K562 (cell line): ENCODE measurements at regions not wholly inside any gene's neighbourhood (a gene's known extent, or its start where the extent isn't known, plus 50 kb on each side); places are given as distances from the start of the nearest gene placed in this dataset.

Source experiments
- ATAC-seq: fragments of 200-7000 bp; cut with Tn5 transposase; 3 replicates; pipeline ENCODE4 v1.9.1; 2020; ENCODE audit warnings: moderate library complexity
- BruUV-seq: library from RNA; stranded (reverse); fragments of 400-500 nt; replicated peaks from 2 replicates; lab custom pipeline; 2021; lab: Mats Ljungman, UMichigan
- CTCF ChIA-PET: fragments of 300-600 bp; formaldehyde crosslinking; extraction: SDS; loops from one replicate; lab custom pipeline; 2021; ENCODE audit warnings: low intra/inter-chr PET ratio; lab: Yijun Ruan, JAX
- POLR2A ChIA-PET: fragments of 300-600, 350-650 bp; sonication (Branson Sonifier 250); formaldehyde crosslinking; extraction: SDS; loops from one replicate; lab custom pipeline; 2021; ENCODE audit warnings: antibody characterized with exemption, inconsistent platforms; lab: Yijun Ruan, JAX
- DNase-seq, 4 experiments: peaks; one replicate each; pipeline versions ENCODE4 v3.0.0 to v3.0.0-alpha.2; 2011 to 2018; ENCODE audit warnings: low spot score in 3 of 4, mixed read lengths in 3 of 4; ENCODE audit errors: extremely low read depth in 1 of 4
- FAIRE-seq: peaks from 2 replicates; lab custom pipeline; 2011; peaks lifted over from hg19 to GRCh38; lab: Jason Lieb, UNC
- H2AFZ ChIP-seq: 2 replicates; pipeline ENCODE4 v1.6.0; 2011; ENCODE audit warnings: low read depth, low read length, control low read depth, inconsistent platforms
- H3K27ac ChIP-seq: fragments of 200-600 bp; 3 replicates; pipeline ENCODE4 v1.8.0; 2011; ENCODE audit warnings: low read depth, mild to moderate bottlenecking, control low read depth, inconsistent platforms, low read length, moderate library complexity, mixed read lengths; ENCODE audit errors: extremely low read depth
- H3K27me3 ChIP-seq, 2 experiments: fragments of 300-600 bp in 1 of 2; 2 replicates in 1 of 2; 3 replicates in 1 of 2; pipeline versions ENCODE4 v1.6.0 to v1.8.0; 2011; ENCODE audit warnings: inconsistent platforms in 2 of 2, low read length in 2 of 2, mild to moderate bottlenecking in 1 of 2, mixed read lengths in 1 of 2, moderate library complexity in 1 of 2; ENCODE audit not compliant: control insufficient read depth in 2 of 2, insufficient read depth in 2 of 2
- H3K36me3 ChIP-seq: fragments of 300-600 bp; 3 replicates; pipeline ENCODE4 v1.8.0; 2011; ENCODE audit warnings: mild to moderate bottlenecking, low read length, inconsistent platforms; ENCODE audit not compliant: control insufficient read depth, insufficient read depth
- H3K4me1 ChIP-seq, 2 experiments: fragments of 200-600 bp in 1 of 2; replicated peaks in 1 of 2; 2 replicates in 1 of 2; 3 replicates in 1 of 2; pipeline versions ENCODE4 v1.5.1 to v1.8.0; 2011; ENCODE audit warnings: inconsistent platforms in 2 of 2, low read length in 2 of 2, mild to moderate bottlenecking in 1 of 2, mixed read lengths in 1 of 2, moderate library complexity in 1 of 2; ENCODE audit not compliant: control insufficient read depth in 2 of 2, insufficient read depth in 2 of 2
- H3K4me2 ChIP-seq: 2 replicates; pipeline ENCODE4 v1.6.1; 2011; ENCODE audit warnings: low read length, control low read depth, inconsistent platforms, mixed read lengths; ENCODE audit not compliant: insufficient read depth
- H3K4me3 ChIP-seq: fragments of 200-600 bp; sonication (generic), shearing (Covaris generic); 2 replicates; pipeline ENCODE4 v1.5.1; 2016; ENCODE audit warnings: control low read depth, inconsistent platforms
- H3K79me2 ChIP-seq: fragments of 200-600 bp; 3 replicates; pipeline ENCODE4 v1.8.0; 2011; ENCODE audit warnings: low read length, inconsistent platforms; ENCODE audit not compliant: control insufficient read depth, insufficient read depth
- H3K9ac ChIP-seq, 2 experiments: 2 replicates each; pipeline versions ENCODE4 v1.6.0 to v1.6.1; 2011; ENCODE audit warnings: low read depth in 2 of 2, low read length in 2 of 2, control low read depth in 1 of 2, inconsistent platforms in 1 of 2, mild to moderate bottlenecking in 1 of 2, mixed read lengths in 1 of 2; ENCODE audit not compliant: insufficient read depth in 1 of 2
- H3K9me1 ChIP-seq: one replicate; pipeline ENCODE4 v1.6.0; 2011; ENCODE audit warnings: inconsistent platforms, mild to moderate bottlenecking, low read length, moderate library complexity; ENCODE audit not compliant: control insufficient read depth, insufficient read depth
- H3K9me3 ChIP-seq: replicated peaks from 2 replicates; pipeline ENCODE4 v1.5.1; 2011; ENCODE audit warnings: low read depth, low read length, inconsistent platforms; ENCODE audit not compliant: control insufficient read depth, insufficient read depth
- H4K20me1 ChIP-seq: replicated peaks from 2 replicates; pipeline ENCODE4 v1.6.1; 2011; ENCODE audit warnings: low read length, inconsistent platforms, mixed read lengths; ENCODE audit not compliant: control insufficient read depth, insufficient read depth
- BDP1 ChIP-seq: IDR thresholded peaks from 3 replicates; pipeline ENCODE4 v1.6.1; 2011; ENCODE audit not compliant: insufficient read length, insufficient read depth
- CEBPG ChIP-seq, 3 experiments: fragments of 200-800 bp in 1 of 3; sonication (Bioruptor generic) in 1 of 3; sonication (generic) in 1 of 3; formaldehyde crosslinking in 1 of 3; IDR thresholded peaks in 2 of 3; conservative IDR thresholded peaks in 1 of 3; 2 replicates each; pipeline versions ENCODE4 v1.6.1 to v1.8.0; 2016 to 2022; ENCODE audit warnings: missing compliant biosample characterization in 2 of 3, missing genetic modification characterization in 2 of 3, mild to moderate bottlenecking in 1 of 3, missing genetic modification reagents in 1 of 3
- KLF16 ChIP-seq: IDR thresholded peaks from 2 replicates; pipeline ENCODE4 v1.6.1; 2016; ENCODE audit warnings: antibody characterized with exemption
- MCM5 ChIP-seq: fragments of 450-650 bp; IDR thresholded peaks from 2 replicates; pipeline ENCODE4 v1.6.1; 2016; ENCODE audit warnings: low read depth
- NELFE ChIP-seq: IDR thresholded peaks from 2 replicates; pipeline ENCODE4 v1.6.1; 2011; ENCODE audit warnings: mild to moderate bottlenecking; ENCODE audit not compliant: insufficient read depth, insufficient read length
- TAL1 ChIP-seq: fragments of 450-650 bp; IDR thresholded peaks from 2 replicates; pipeline ENCODE4 v1.6.1; 2016; ENCODE audit warnings: mild to moderate bottlenecking
- USF2 ChIP-seq: sonication (generic); formaldehyde crosslinking; IDR thresholded peaks from 2 replicates; pipeline ENCODE4 v1.5.0; 2020; ENCODE audit warnings: missing genetic modification reagents
- YBX1 ChIP-seq: fragments of 450-650 bp; IDR thresholded peaks from 2 replicates; pipeline ENCODE4 v1.7.1; 2016; ENCODE audit warnings: mild to moderate bottlenecking
- ZFP1 ChIP-seq: fragments of 450-650 bp; formaldehyde crosslinking; IDR thresholded peaks from 2 replicates; pipeline ENCODE4 v1.4.0; 2020; ENCODE audit warnings: mild to moderate bottlenecking, mixed read lengths
- ZFX ChIP-seq: sonication (generic); formaldehyde crosslinking; IDR thresholded peaks from 2 replicates; pipeline ENCODE4 v1.8.0; 2022; ENCODE audit warnings: mild to moderate bottlenecking, missing genetic modification reagents, moderate library complexity
- ZMIZ1 ChIP-seq, 2 experiments: fragments of 150-350 bp in 1 of 2; IDR thresholded peaks; 2 replicates each; pipeline ENCODE4 v1.6.1; 2012 to 2016; ENCODE audit warnings: low read depth in 2 of 2, low read length in 2 of 2, mild to moderate bottlenecking in 1 of 2, moderate library complexity in 1 of 2
- ZNF212 ChIP-seq: fragments of 450-650 bp; formaldehyde crosslinking; IDR thresholded peaks from 2 replicates; pipeline ENCODE4 v1.4.0; 2020; ENCODE audit warnings: mild to moderate bottlenecking
- ZNF217 ChIP-seq: sonication (generic); formaldehyde crosslinking; IDR thresholded peaks from 2 replicates; pipeline ENCODE4 v1.8.0; 2022; ENCODE audit warnings: mild to moderate bottlenecking, missing genetic modification reagents
- ZNF24 ChIP-seq: fragments of 450-650 bp; IDR thresholded peaks from 2 replicates; pipeline ENCODE4 v1.6.1; 2016
- ZNF354B ChIP-seq: fragments of 250-450 bp; sonication (Bioruptor Pico); IDR thresholded peaks from 2 replicates; pipeline ENCODE4 v1.4.0; 2020
- ZNF436 ChIP-seq: fragments of 250-450, 450-650 bp; sonication (Bioruptor Pico); formaldehyde crosslinking; IDR thresholded peaks from 2 replicates; pipeline ENCODE4 v1.7.0; 2020; ENCODE audit warnings: mild to moderate bottlenecking
- ZNF507 ChIP-seq: conservative IDR thresholded peaks from 2 replicates; pipeline ENCODE4 v1.6.1; 2017; ENCODE audit warnings: missing genetic modification characterization, missing compliant biosample characterization
- WGBS: fragments of 100-300 bp; shearing (Covaris generic); methylation state at CpG from one replicate; pipeline ENCODE4 v1.1.6; 2016; ENCODE audit warnings: low coverage, mixed read lengths; ENCODE audit not compliant: insufficient coverage; ENCODE audit errors: missing lambda C conversion rate; 5-methylcytosine and 5-hydroxymethylcytosine counted together
- in situ Hi-C: fragments of 300-500 bp; cut with MboI; formaldehyde crosslinking; loops from 4 replicates; pipeline ENCODE4 v1.15.0; 2018; ENCODE audit warnings: inconsistent platforms, mixed read lengths
- intact Hi-C: fragments of 100-400 bp; cut with micrococcal nuclease; formaldehyde crosslinking; loops from 2 replicates; pipeline ENCODE4 v1.14.2; 2022

- TF ChIP-seq ZMIZ1 (IDR thresholded peaks at IDR 0.05; ENCODE audit: low read depth in 2 of 2, low read length in 2 of 2) = no peak
- no peak for TF ChIP-seq MCM5
- TF ChIP-seq NELFE = no peak
- no peak for TF ChIP-seq CEBPG (CRISPR knock-in tag; IDR thresholded peaks at IDR 0.05)
- TF ChIP-seq CEBPG (tag; conservative IDR thresholded peaks at IDR 0.05 in 1 of 2, IDR thresholded peaks at IDR 0.05 in 1 of 2) = no peak
Measured at GRCh38 chr6:14036911-14037310, 80.7 kb upstream of the CD83 start (continued).

GRCh38 chr6:14037402-14038277, 79.9 kb upstream of the CD83 start:
- Histone ChIP-seq H3K4me2 (no peak overlapping the region), H3K9ac (peak overlapping the region in 1 of 2 experiments; percentile 2; a peak in 1 of 4 replicates), H3K27me3 (no peaks in the 10 kb centered on the region), H3K4me1 (peaks cover 0 to 25% of the 10 kb centered on the region in 2 experiments; a peak in 3 of 5 replicates), H3K36me3 (no peaks in the 10 kb centered on the region), H3K9me1 (no peaks in the 10 kb centered on the region), H3K9me3 (no peaks in the 10 kb centered on the region), H3K79me2 (no peaks in the 10 kb centered on the region), H2AFZ (peak overlapping the region; percentile 41), H4K20me1 (no peaks in the 10 kb centered on the region), H3K27ac (no peak overlapping the region), H3K4me3 (no peak overlapping the region)
- intact Hi-C loops = loop anchor here (2.0 kb wide), 1 partner anchor 113 kb away; the partner anchor contains the start of gene RNF182
- POLR2A ChIA-PET = interaction anchor here (0.6 to 1.8 kb wide), 11 partner anchors 8 to 1074 kb away, joined by 3 to 11 read pairs (median 4); no protein-coding TSS in a partner anchor
- CTCF ChIA-PET = no interaction called here
- BruUV-seq = no TSS peak
- WGBS = 55% methylated on average over 12 of the region's 12 CpGs
- FAIRE-seq (no peak), DNase-seq (peak in 2 of 4 experiments; percentile 27 to 30), ATAC-seq (peak; percentile 30; the same call in 1 of the 3 replicates)
- in situ Hi-C loops = no loop called here
- no peak for TF ChIP-seq TAL1
- TF ChIP-seq YBX1 = no peak
- no peak for TF ChIP-seq ZFX (CRISPR knock-in tag)
- TF ChIP-seq ZNF212 = no peak
- TF ChIP-seq USF2 (CRISPR knock-in tag) = no peak
- no peak for TF ChIP-seq ZNF217 (CRISPR knock-in tag)
- TF ChIP-seq ZFP1 (CRISPR knock-in tag) = no peak
- TF ChIP-seq ZNF24 = no peak
- TF ChIP-seq ZNF354B (CRISPR knock-in tag) = no peak
- TF ChIP-seq ZNF436 (CRISPR knock-in tag) = no peak
- TF ChIP-seq BDP1 = no peak
- TF ChIP-seq KLF16 = no peak
- no peak for TF ChIP-seq ZNF507 (tag)
